HK-2 (cell line): ENCODE measurements at regions not wholly inside any gene's neighbourhood (a gene's known extent, or its start where the extent isn't known, plus 50 kb on each side); places are given as distances from the start of the nearest gene placed in this dataset.

Experiments
- DNase-seq: peaks from one replicate; pipeline ENCODE4 v3.0.0-alpha.2; 2018; ENCODE audit not compliant: unreplicated experiment

GRCh38 chr5:93107805-93108520 is 473.1 kb downstream of the NR2F1-AS1 start:
- no peak for DNase-seq

- DNase-seq = no peak
Measured at GRCh38 chr5:93107141-93107540, 473.9 kb downstream of the NR2F1-AS1 start.

- DNase-seq = no peak
Measured at GRCh38 chr5:93101661-93102060, 479.4 kb downstream of the NR2F1-AS1 start.

- DNase-seq = no peak
Measured at GRCh38 chr5:93100976-93101375, 480.0 kb downstream of the NR2F1-AS1 start.

- no peak for DNase-seq
Measured at GRCh38 chr5:93100428-93100827, 480.6 kb downstream of the NR2F1-AS1 start.

- DNase-seq = no peak
Measured at GRCh38 chr5:93099902-93100347, 481.1 kb downstream of the NR2F1-AS1 start.

GRCh38 chr5:93096561-93096960 is 484.5 kb downstream of the NR2F1-AS1 start:
- DNase-seq = no peak

GRCh38 chr5:93092349-93093105 is 488.5 kb downstream of the NR2F1-AS1 start:
- no peak for DNase-seq

GRCh38 chr5:93090698-93091097 is 490.3 kb downstream of the NR2F1-AS1 start:
- DNase-seq = no peak

- DNase-seq = no peak
Measured at GRCh38 chr5:93088592-93089389, 492.2 kb downstream of the NR2F1-AS1 start.

GRCh38 chr5:93087326-93087725 is 493.7 kb downstream of the NR2F1-AS1 start:
- DNase-seq = no peak

GRCh38 chr5:93082981-93083380 is 498.0 kb downstream of the NR2F1-AS1 start:
- no peak for DNase-seq

- no peak for DNase-seq
Measured at GRCh38 chr5:93079046-93079445, 502.0 kb downstream of the NR2F1-AS1 start.

GRCh38 chr5:93078082-93079038 is 502.7 kb downstream of the NR2F1-AS1 start:
- DNase-seq = peak; percentile 83

GRCh38 chr5:93076566-93076965 is 504.5 kb downstream of the NR2F1-AS1 start:
- DNase-seq = no peak

- no peak for DNase-seq
Measured at GRCh38 chr5:93076096-93076495, 504.9 kb downstream of the NR2F1-AS1 start.

GRCh38 chr5:93073547-93073946 is 507.5 kb downstream of the NR2F1-AS1 start:
- DNase-seq = no peak

- DNase-seq = no peak
Measured at GRCh38 chr5:93072831-93073459, 508.1 kb downstream of the NR2F1-AS1 start.

- no peak for DNase-seq
Measured at GRCh38 chr5:93071710-93072109, 509.3 kb downstream of the NR2F1-AS1 start.

- no peak for DNase-seq
Measured at GRCh38 chr5:93070938-93071337, 510.1 kb downstream of the NR2F1-AS1 start.

- DNase-seq = no peak
Measured at GRCh38 chr5:93069276-93069675, 511.7 kb downstream of the NR2F1-AS1 start.
